GM18519 (cell line): ENCODE measurements at regions not wholly inside any gene's neighbourhood (a gene's known extent, or its start where the extent isn't known, plus 50 kb on each side); places are given as distances from the start of the nearest gene placed in this dataset.
"Not testable (repeated sequence)": the region's sequence is repeated elsewhere in the genome, so short reads cannot be mapped to it uniquely, and the experiment has no call there.

Source experiments
- ATAC-seq: cut with Tn5 transposase; IDR thresholded peaks from one replicate; pipeline ENCODE4 v1.9.1; 2021; ENCODE audit warnings: mild to moderate bottlenecking, moderate library complexity; ENCODE audit not compliant: unreplicated experiment, low FRiP score

GRCh38 chr5:7072188-7072587 lies 323.8 kb upstream of the ADCY2 start:
- no peak for ATAC-seq

GRCh38 chr5:7073666-7074065 lies 322.3 kb upstream of the ADCY2 start:
- ATAC-seq, result no peak

- ATAC-seq, result no peak
Observed at GRCh38 chr5:7074176-7074575, 321.8 kb upstream of the ADCY2 start.

GRCh38 chr5:7075470-7075869 lies 320.5 kb upstream of the ADCY2 start:
- ATAC-seq, result no peak

- no peak for ATAC-seq
Observed at GRCh38 chr5:7078101-7078500, 317.8 kb upstream of the ADCY2 start.

GRCh38 chr5:7078901-7079300 lies 317.0 kb upstream of the ADCY2 start:
- no peak for ATAC-seq

- ATAC-seq, result no peak
Observed at GRCh38 chr5:7080501-7080900, 315.4 kb upstream of the ADCY2 start.

GRCh38 chr5:7087719-7088297 lies 308.1 kb upstream of the ADCY2 start:
- ATAC-seq, result no peak

GRCh38 chr5:7088849-7089248 lies 307.1 kb upstream of the ADCY2 start:
- no peak for ATAC-seq

GRCh38 chr5:7094626-7095025 lies 301.3 kb upstream of the ADCY2 start:
- ATAC-seq, result no peak

GRCh38 chr5:7096294-7096693 lies 299.6 kb upstream of the ADCY2 start:
- ATAC-seq, result no peak

GRCh38 chr5:7105358-7105757 lies 290.6 kb upstream of the ADCY2 start:
- ATAC-seq, result no peak

GRCh38 chr5:7117961-7118360 lies 278.0 kb upstream of the ADCY2 start:
- no peak for ATAC-seq

- no peak for ATAC-seq
Observed at GRCh38 chr5:7131680-7132079, 264.3 kb upstream of the ADCY2 start.

GRCh38 chr5:7146886-7147285 lies 249.1 kb upstream of the ADCY2 start:
- no peak for ATAC-seq

- no peak for ATAC-seq
Observed at GRCh38 chr5:7157083-7157482, 238.9 kb upstream of the ADCY2 start.

GRCh38 chr5:7169240-7169878 lies 226.6 kb upstream of the ADCY2 start:
- no peak for ATAC-seq

GRCh38 chr5:7170785-7171184 lies 225.2 kb upstream of the ADCY2 start:
- not testable (repeated sequence) for ATAC-seq

GRCh38 chr5:7179364-7179763 lies 216.6 kb upstream of the ADCY2 start:
- no peak for ATAC-seq

- no peak for ATAC-seq
Observed at GRCh38 chr5:7181841-7182240, 214.1 kb upstream of the ADCY2 start.

GRCh38 chr5:7185742-7186141 lies 210.2 kb upstream of the ADCY2 start:
- ATAC-seq, result no peak

- ATAC-seq, result no peak
Observed at GRCh38 chr5:7186818-7187217, 209.1 kb upstream of the ADCY2 start.
